ENCODE measurements at regions not wholly inside any gene's neighbourhood (a gene's known extent, or its start where the extent isn't known, plus 50 kb on each side); places are given as distances from the start of the nearest gene placed in this dataset.
A peak's percentile ranks its signal among the peaks of the same experiment; 100 is the strongest.

- Histone ChIP-seq H3K4me2 (ENCODE audit: low read length) (no peak overlapping the region), H3K79me2 (ENCODE audit: insufficient read depth, low read depth, low read length) (no peaks in the 10 kb centered on the region), H2AFZ (ENCODE audit: low read length) (no peak overlapping the region), H3K9me3 (ENCODE audit: low read length) (no peaks in the 10 kb centered on the region), H3K4me1 (ENCODE audit: insufficient read depth, low read length, poor library complexity, severe bottlenecking) (no peaks in the 10 kb centered on the region), H3K4me3 (ENCODE audit: low read depth, low read length, poor library complexity, severe bottlenecking) (no peak overlapping the region), H4K20me1 (ENCODE audit: insufficient read depth, low read length) (no peaks in the 10 kb centered on the region), H3K9me2 (ENCODE audit: insufficient read depth, low read length) (no peaks in the 10 kb centered on the region), H3K27ac (ENCODE audit: low read depth, low read length, poor library complexity, severe bottlenecking) (no peak overlapping the region), H3K36me3 (ENCODE audit: insufficient read depth, low read length) (no peaks in the 10 kb centered on the region)
- POLR2A ChIA-PET: no interaction called here
- no peak for DNase-seq (ENCODE audit: low spot score)
- BruUV-seq (replicated peaks): no TSS peak
- TF ChIP-seq EZH2phosphoT487 (IDR thresholded peaks at IDR 0.05; ENCODE audit: borderline replicate concordance, low read depth, low read length): no peak
- no peak for TF ChIP-seq CTCF (conservative IDR thresholded peaks at IDR 0.05; ENCODE audit: low read length)
- CTCF ChIA-PET (ENCODE audit: unreplicated experiment): no interaction called here
- intact Hi-C loops (cut with micrococcal nuclease; ENCODE audit: unreplicated experiment): no loop called here
Measured at GRCh38 chr18:45383228-45383627, 232.0 kb upstream of the SLC14A2 start.

GRCh38 chr18:45384137-45384961, 230.9 kb upstream of the SLC14A2 start:
- BruUV-seq (replicated peaks): no TSS peak
- ChIA-PET POLR2A (no interaction called here), CTCF (ENCODE audit: unreplicated experiment) (interaction anchor here (0.6 kb wide), 2 partner anchors 136 to 480 kb away, joined by 5 to 9 read pairs; no protein-coding TSS in a partner anchor)
- Histone ChIP-seq H3K4me3 (ENCODE audit: low read depth, low read length, poor library complexity, severe bottlenecking) (no peak overlapping the region), H3K79me2 (ENCODE audit: insufficient read depth, low read depth, low read length) (no peaks in the 10 kb centered on the region), H3K27ac (ENCODE audit: low read depth, low read length, poor library complexity, severe bottlenecking) (no peak overlapping the region), H3K36me3 (ENCODE audit: insufficient read depth, low read length) (no peaks in the 10 kb centered on the region), H3K9me2 (ENCODE audit: insufficient read depth, low read length) (no peaks in the 10 kb centered on the region), H4K20me1 (ENCODE audit: insufficient read depth, low read length) (no peaks in the 10 kb centered on the region), H3K9me3 (ENCODE audit: low read length) (no peaks in the 10 kb centered on the region), H2AFZ (ENCODE audit: low read length) (no peak overlapping the region), H3K4me2 (ENCODE audit: low read length) (no peak overlapping the region), H3K4me1 (ENCODE audit: insufficient read depth, low read length, poor library complexity, severe bottlenecking) (no peaks in the 10 kb centered on the region)
- intact Hi-C loops (cut with micrococcal nuclease; ENCODE audit: unreplicated experiment): loop anchor here (2.0 kb wide), 1 partner anchor 110 kb away; no protein-coding TSS in a partner anchor
- TF ChIP-seq EZH2phosphoT487 (IDR thresholded peaks at IDR 0.05; ENCODE audit: borderline replicate concordance, low read depth, low read length) (no peak), CTCF (conservative IDR thresholded peaks at IDR 0.05; ENCODE audit: low read length) (peak; percentile 72)
- peak; percentile 42 for DNase-seq (ENCODE audit: low spot score)

- Histone ChIP-seq H3K27ac (ENCODE audit: low read depth, low read length, poor library complexity, severe bottlenecking) (no peak overlapping the region), H3K79me2 (ENCODE audit: insufficient read depth, low read depth, low read length) (no peaks in the 10 kb centered on the region), H2AFZ (ENCODE audit: low read length) (no peak overlapping the region), H3K9me3 (ENCODE audit: low read length) (no peaks in the 10 kb centered on the region), H3K4me2 (ENCODE audit: low read length) (no peak overlapping the region), H3K9me2 (ENCODE audit: insufficient read depth, low read length) (no peaks in the 10 kb centered on the region), H3K4me3 (ENCODE audit: low read depth, low read length, poor library complexity, severe bottlenecking) (no peak overlapping the region), H4K20me1 (ENCODE audit: insufficient read depth, low read length) (no peaks in the 10 kb centered on the region), H3K36me3 (ENCODE audit: insufficient read depth, low read length) (no peaks in the 10 kb centered on the region), H3K4me1 (ENCODE audit: insufficient read depth, low read length, poor library complexity, severe bottlenecking) (no peaks in the 10 kb centered on the region)
- intact Hi-C loops (cut with micrococcal nuclease; ENCODE audit: unreplicated experiment): loop anchor here (2.0 kb wide), 1 partner anchor 110 kb away; no protein-coding TSS in a partner anchor
- no peak for DNase-seq (ENCODE audit: low spot score)
- ChIA-PET POLR2A (no interaction called here), CTCF (ENCODE audit: unreplicated experiment) (interaction anchor here (0.6 kb wide), 2 partner anchors 136 to 481 kb away, joined by 5 to 9 read pairs; no protein-coding TSS in a partner anchor)
- TF ChIP-seq EZH2phosphoT487 (IDR thresholded peaks at IDR 0.05; ENCODE audit: borderline replicate concordance, low read depth, low read length) (no peak), CTCF (conservative IDR thresholded peaks at IDR 0.05; ENCODE audit: low read length) (no peak)
- BruUV-seq (replicated peaks): no TSS peak
Measured at GRCh38 chr18:45384962-45385315, 230.3 kb upstream of the SLC14A2 start.
